Activated CD4-positive, alpha-beta T cell treated with anti-CD3 and anti-CD28 coated beads, Interleukin-2, amount 10 ng/mL, durations not matched to agents 7 days and 5 days (primary cell): ENCODE measurements at regions not wholly inside any gene's neighbourhood (a gene's known extent, or its start where the extent isn't known, plus 50 kb on each side); places are given as distances from the start of the nearest gene placed in this dataset.

ENCODE experiments used
- CTCF ChIA-PET: fragments of 350-600 bp; sonication (Branson Sonifier 250); formaldehyde crosslinking; loops from one replicate; lab custom pipeline; 2021; ENCODE audit warnings: antibody characterized with exemption; lab: Charles Lee
- POLR2A ChIA-PET: fragments of 350-600 bp; sonication (Branson Sonifier 250); formaldehyde crosslinking; loops from one replicate; lab custom pipeline; 2021; ENCODE audit warnings: antibody characterized with exemption; lab: Charles Lee
- DNase-seq: peaks from one replicate; pipeline ENCODE4 v3.0.0-alpha.2; 2020
- H3K27ac Mint-ChIP-seq: one replicate; pipeline ENCODE4 v1.8.0; 2021; ENCODE audit warnings: mild to moderate bottlenecking, moderate library complexity, mixed read lengths
- H3K27me3 Mint-ChIP-seq: one replicate; pipeline ENCODE4 v1.8.0; 2021; ENCODE audit warnings: mixed read lengths
- H3K36me3 Mint-ChIP-seq: one replicate; pipeline ENCODE4 v1.8.0; 2021; ENCODE audit warnings: low read depth, mixed read lengths
- H3K4me1 Mint-ChIP-seq: one replicate; pipeline ENCODE4 v1.8.0; 2021; ENCODE audit warnings: mixed read lengths
- H3K4me3 Mint-ChIP-seq: one replicate; pipeline ENCODE4 v1.8.0; 2021; ENCODE audit warnings: mild to moderate bottlenecking, moderate library complexity, mixed read lengths
- H3K9me3 Mint-ChIP-seq: one replicate; pipeline ENCODE4 v1.8.0; 2021; ENCODE audit warnings: mixed read lengths

GRCh38 chr15:95325763-95326404 is 1004.6 kb upstream of the NR2F2 start:
- Mint-ChIP-seq H3K4me3 (no peak overlapping the region), H3K36me3 (no peaks in the 10 kb centered on the region), H3K4me1 (no peaks in the 10 kb centered on the region), H3K27me3 (peaks cover 41% of the 10 kb centered on the region), H3K27ac (no peak overlapping the region), H3K9me3 (no peaks in the 10 kb centered on the region)
- no peak for DNase-seq
- ChIA-PET POLR2A (no interaction called here), CTCF (no interaction called here)

- Mint-ChIP-seq H3K9me3 (no peaks in the 10 kb centered on the region), H3K4me1 (no peaks in the 10 kb centered on the region), H3K4me3 (no peak overlapping the region), H3K27ac (no peak overlapping the region), H3K27me3 (peaks cover 37% of the 10 kb centered on the region), H3K36me3 (no peaks in the 10 kb centered on the region)
- ChIA-PET POLR2A (no interaction called here), CTCF (no interaction called here)
- DNase-seq, result no peak
Measured at GRCh38 chr15:95326431-95327182, 1003.9 kb upstream of the NR2F2 start.

- H3K9me3 Mint-ChIP-seq, result no peaks in the 10 kb centered on the region
- no peak for DNase-seq
- CTCF ChIA-PET, result no interaction called here
- no peak overlapping the region for H3K4me3 Mint-ChIP-seq
- no peaks in the 10 kb centered on the region for H3K36me3 Mint-ChIP-seq
- no peaks in the 10 kb centered on the region for H3K4me1 Mint-ChIP-seq
- H3K27ac Mint-ChIP-seq, result no peak overlapping the region
- peaks cover 36% of the 10 kb centered on the region for H3K27me3 Mint-ChIP-seq
- POLR2A ChIA-PET, result no interaction called here
Measured at GRCh38 chr15:95327183-95327525, 1003.3 kb upstream of the NR2F2 start.

GRCh38 chr15:95327661-95328060 is 1002.8 kb upstream of the NR2F2 start:
- POLR2A ChIA-PET, result no interaction called here
- no peak overlapping the region for H3K27ac Mint-ChIP-seq
- no peak for DNase-seq
- H3K4me3 Mint-ChIP-seq, result no peak overlapping the region
- H3K27me3 Mint-ChIP-seq, result peaks cover 36% of the 10 kb centered on the region
- no peaks in the 10 kb centered on the region for H3K4me1 Mint-ChIP-seq
- CTCF ChIA-PET, result no interaction called here
- no peaks in the 10 kb centered on the region for H3K36me3 Mint-ChIP-seq
- no peaks in the 10 kb centered on the region for H3K9me3 Mint-ChIP-seq

- CTCF ChIA-PET, result no interaction called here
Measured at GRCh38 chr15:95328559-95328958, 1001.9 kb upstream of the NR2F2 start.

GRCh38 chr15:95329362-95329761 is 1001.1 kb upstream of the NR2F2 start:
- H3K4me1 Mint-ChIP-seq, result no peaks in the 10 kb centered on the region
- ChIA-PET POLR2A (no interaction called here), CTCF (no interaction called here)
- no peaks in the 10 kb centered on the region for H3K9me3 Mint-ChIP-seq
- peaks cover 34% of the 10 kb centered on the region for H3K27me3 Mint-ChIP-seq
- no peaks in the 10 kb centered on the region for H3K36me3 Mint-ChIP-seq
- no peak for DNase-seq
- H3K27ac Mint-ChIP-seq, result no peak overlapping the region
- H3K4me3 Mint-ChIP-seq, result no peak overlapping the region

More at GRCh38 chr15:95328559-95328958, 1001.9 kb upstream of the NR2F2 start:
- POLR2A ChIA-PET, result no interaction called here
- Mint-ChIP-seq H3K36me3 (no peaks in the 10 kb centered on the region), H3K9me3 (no peaks in the 10 kb centered on the region), H3K27ac (no peak overlapping the region), H3K4me1 (no peaks in the 10 kb centered on the region), H3K4me3 (no peak overlapping the region), H3K27me3 (peaks cover 36% of the 10 kb centered on the region)
- no peak for DNase-seq

GRCh38 chr15:95341686-95342085 is 988.8 kb upstream of the NR2F2 start:
- ChIA-PET CTCF (no interaction called here), POLR2A (no interaction called here)
- Mint-ChIP-seq H3K36me3 (no peaks in the 10 kb centered on the region), H3K4me3 (no peak overlapping the region), H3K27ac (no peak overlapping the region), H3K9me3 (peaks cover 1% of the 10 kb centered on the region), H3K4me1 (no peaks in the 10 kb centered on the region), H3K27me3 (peaks cover 5% of the 10 kb centered on the region)
- DNase-seq, result no peak

GRCh38 chr15:95345867-95346266 is 984.6 kb upstream of the NR2F2 start:
- H3K27me3 Mint-ChIP-seq, result peaks cover 5% of the 10 kb centered on the region
- no peaks in the 10 kb centered on the region for H3K4me1 Mint-ChIP-seq
- no peak overlapping the region for H3K27ac Mint-ChIP-seq
- ChIA-PET POLR2A (no interaction called here), CTCF (no interaction called here)
- no peaks in the 10 kb centered on the region for H3K36me3 Mint-ChIP-seq
- DNase-seq, result no peak
- no peak overlapping the region for H3K4me3 Mint-ChIP-seq
- H3K9me3 Mint-ChIP-seq, result peaks cover 1% of the 10 kb centered on the region

- no peak overlapping the region for H3K4me3 Mint-ChIP-seq
- DNase-seq, result no peak
- H3K4me1 Mint-ChIP-seq, result no peaks in the 10 kb centered on the region
- ChIA-PET CTCF (no interaction called here), POLR2A (no interaction called here)
- H3K9me3 Mint-ChIP-seq, result peaks cover 1% of the 10 kb centered on the region
- H3K27me3 Mint-ChIP-seq, result peaks cover 5% of the 10 kb centered on the region
- no peaks in the 10 kb centered on the region for H3K36me3 Mint-ChIP-seq
- no peak overlapping the region for H3K27ac Mint-ChIP-seq
Measured at GRCh38 chr15:95346721-95347475, 983.6 kb upstream of the NR2F2 start.

- ChIA-PET CTCF (no interaction called here), POLR2A (no interaction called here)
- DNase-seq, result no peak
- no peaks in the 10 kb centered on the region for H3K4me1 Mint-ChIP-seq
- no peak overlapping the region for H3K27ac Mint-ChIP-seq
- H3K27me3 Mint-ChIP-seq, result peaks cover 5% of the 10 kb centered on the region
- H3K4me3 Mint-ChIP-seq, result no peak overlapping the region
- H3K9me3 Mint-ChIP-seq, result peaks cover 1% of the 10 kb centered on the region
- no peaks in the 10 kb centered on the region for H3K36me3 Mint-ChIP-seq
Measured at GRCh38 chr15:95347837-95348236, 982.7 kb upstream of the NR2F2 start.

GRCh38 chr15:95350908-95351307 is 979.6 kb upstream of the NR2F2 start:
- ChIA-PET CTCF (no interaction called here), POLR2A (no interaction called here)
- H3K9me3 Mint-ChIP-seq, result no peaks in the 10 kb centered on the region
- no peaks in the 10 kb centered on the region for H3K4me1 Mint-ChIP-seq
- no peaks in the 10 kb centered on the region for H3K36me3 Mint-ChIP-seq
- H3K4me3 Mint-ChIP-seq, result no peak overlapping the region
- no peak overlapping the region for H3K27ac Mint-ChIP-seq
- peaks cover 2% of the 10 kb centered on the region for H3K27me3 Mint-ChIP-seq
- no peak for DNase-seq

- Mint-ChIP-seq H3K4me1 (no peaks in the 10 kb centered on the region), H3K4me3 (no peak overlapping the region), H3K36me3 (no peaks in the 10 kb centered on the region), H3K27me3 (no peaks in the 10 kb centered on the region), H3K27ac (no peak overlapping the region), H3K9me3 (no peaks in the 10 kb centered on the region)
- ChIA-PET CTCF (interaction anchor here (1.2 kb wide), 1 partner anchor 24 kb away, joined by 3 read pairs; no protein-coding TSS in a partner anchor), POLR2A (no interaction called here)
- no peak for DNase-seq
Measured at GRCh38 chr15:95352631-95353187, 977.8 kb upstream of the NR2F2 start.

- CTCF ChIA-PET, result no interaction called here
- H3K36me3 Mint-ChIP-seq, result no peaks in the 10 kb centered on the region
- H3K4me3 Mint-ChIP-seq, result no peak overlapping the region
- DNase-seq, result no peak
- H3K4me1 Mint-ChIP-seq, result no peaks in the 10 kb centered on the region
- POLR2A ChIA-PET, result no interaction called here
- peaks cover under 1% of the 10 kb centered on the region for H3K9me3 Mint-ChIP-seq
- H3K27me3 Mint-ChIP-seq, result no peaks in the 10 kb centered on the region
- H3K27ac Mint-ChIP-seq, result no peak overlapping the region
Measured at GRCh38 chr15:95353512-95353911, 977.0 kb upstream of the NR2F2 start.
